Erythroblast (primary cell): ENCODE measurements at regions not wholly inside any gene's neighbourhood (a gene's known extent, or its start where the extent isn't known, plus 50 kb on each side); places are given as distances from the start of the nearest gene placed in this dataset.

Experiments
- GATA1 ChIP-seq: IDR thresholded peaks from 2 replicates; pipeline ENCODE4 v1.6.1; 2011; ENCODE audit warnings: low read depth, mild to moderate bottlenecking, control low read depth, low read length, moderate library complexity
- POLR2A ChIP-seq: IDR thresholded peaks from 2 replicates; pipeline ENCODE4 v1.6.1; 2011; ENCODE audit warnings: mild to moderate bottlenecking, low read length

DNA sequence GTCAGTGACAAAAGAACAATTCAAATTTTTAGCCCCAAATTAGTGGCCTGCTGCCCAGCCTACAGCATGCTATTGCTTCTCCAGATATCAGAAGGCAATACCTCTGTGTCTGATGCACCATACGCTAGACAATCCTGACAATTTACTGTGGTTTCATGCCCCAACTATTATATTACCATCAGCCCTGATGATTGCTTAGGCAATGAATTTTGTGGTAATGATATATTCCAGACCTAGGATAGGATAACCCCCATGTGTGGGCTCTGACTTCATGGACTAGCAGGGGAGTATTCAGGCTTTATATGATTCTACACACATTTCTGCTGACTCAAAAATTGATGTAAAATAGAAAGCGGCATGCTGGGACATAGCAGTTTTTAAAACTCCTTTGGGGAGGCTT is 168.7 kb upstream of the FST start:
- TF ChIP-seq POLR2A = no peak
- no peak for TF ChIP-seq GATA1
